GM21367 (cell line): ENCODE measurements at regions not wholly inside any gene's neighbourhood (a gene's known extent, or its start where the extent isn't known, plus 50 kb on each side); places are given as distances from the start of the nearest gene placed in this dataset.
"Not testable (repeated sequence)": the region's sequence is repeated elsewhere in the genome, so short reads cannot be mapped to it uniquely, and the experiment has no call there.

ENCODE experiments used
- ATAC-seq: cut with Tn5 transposase; IDR thresholded peaks from one replicate; pipeline ENCODE4 v1.9.1; 2021; ENCODE audit not compliant: unreplicated experiment

DNA sequence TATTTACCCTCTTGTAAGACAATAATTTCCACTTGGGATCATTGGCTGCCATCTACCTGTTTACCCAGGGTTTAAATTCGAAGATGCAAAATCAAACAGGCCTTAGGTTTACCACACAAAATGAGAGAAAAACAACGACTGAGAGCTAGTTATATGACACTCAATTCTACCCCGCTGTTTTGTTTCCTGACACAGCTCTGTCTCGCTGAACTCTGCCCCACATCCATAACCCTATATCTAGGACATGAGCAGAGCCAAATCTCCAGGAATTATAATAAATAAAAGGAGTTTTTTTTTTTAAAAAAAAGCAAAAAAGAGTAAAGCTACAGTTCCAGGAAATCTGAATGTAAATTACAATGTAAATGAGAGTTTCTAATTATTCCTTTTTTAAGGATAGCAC, 165.4 kb upstream of the NR2F2 start:
- no peak for ATAC-seq

DNA sequence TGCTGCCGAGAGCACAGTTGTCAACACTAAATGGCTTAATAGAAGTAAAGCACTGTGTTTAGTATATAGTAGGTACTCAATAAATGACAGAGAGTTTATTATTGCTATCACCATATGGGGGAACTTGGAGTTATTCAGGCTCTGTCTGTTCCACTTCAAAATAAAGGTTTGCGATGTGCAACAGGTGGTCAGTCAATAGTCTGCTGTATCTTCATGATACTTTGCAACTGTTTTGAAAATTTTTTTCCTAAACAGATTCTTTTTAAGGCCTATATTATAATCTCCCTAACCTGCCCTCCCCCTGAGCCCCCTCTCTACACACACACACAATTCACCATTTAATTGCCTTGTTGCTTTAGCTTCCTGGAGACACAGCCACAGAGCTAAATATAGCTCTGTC, 164.7 kb upstream of the NR2F2 start:
- no peak for ATAC-seq

DNA sequence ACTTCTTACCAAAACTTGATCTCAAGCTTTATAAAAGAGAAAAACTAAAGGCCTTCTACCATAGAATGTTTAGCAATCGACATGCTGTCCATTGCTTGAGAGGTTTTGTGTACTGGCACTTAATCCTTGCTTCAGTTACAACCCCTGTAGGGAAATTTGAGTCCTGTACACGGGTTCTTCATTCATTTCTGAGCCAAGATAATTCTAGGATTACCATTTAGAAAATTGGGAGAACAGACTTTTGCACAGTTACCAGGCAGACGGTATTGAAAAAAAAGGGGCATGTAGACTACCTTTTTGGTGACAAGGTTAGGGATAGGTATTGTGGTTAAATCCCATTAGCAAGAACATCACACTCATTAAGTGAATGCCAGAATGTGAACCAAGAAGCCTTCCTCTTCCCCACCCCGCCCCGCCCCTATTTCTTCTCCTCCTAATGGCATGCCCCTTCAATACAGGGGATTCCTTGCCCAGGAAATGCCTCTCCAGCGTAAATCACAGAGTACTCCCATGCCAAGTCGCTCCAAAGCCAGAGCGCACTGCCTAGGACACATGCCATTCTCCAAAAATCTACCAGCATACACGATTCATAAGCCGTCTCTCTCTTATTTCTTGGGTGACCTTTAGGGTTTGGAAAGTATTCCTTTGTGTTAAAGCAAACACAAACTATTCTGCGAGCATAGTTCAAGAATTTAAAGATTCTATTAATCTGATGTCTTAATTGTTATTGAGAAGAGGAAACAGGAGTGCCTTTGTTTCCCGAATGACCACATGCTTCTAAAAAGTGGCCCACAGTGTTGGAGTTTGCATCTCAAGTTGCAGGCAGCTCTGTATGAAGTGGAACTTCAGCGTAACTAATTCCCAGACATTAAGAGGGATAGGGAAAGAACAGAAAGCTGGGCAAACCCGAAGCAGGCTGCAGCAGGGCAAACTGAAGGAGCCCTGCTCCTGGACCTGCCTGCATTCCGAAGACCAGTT, 164.0 kb upstream of the NR2F2 start:
- no peak for ATAC-seq

DNA sequence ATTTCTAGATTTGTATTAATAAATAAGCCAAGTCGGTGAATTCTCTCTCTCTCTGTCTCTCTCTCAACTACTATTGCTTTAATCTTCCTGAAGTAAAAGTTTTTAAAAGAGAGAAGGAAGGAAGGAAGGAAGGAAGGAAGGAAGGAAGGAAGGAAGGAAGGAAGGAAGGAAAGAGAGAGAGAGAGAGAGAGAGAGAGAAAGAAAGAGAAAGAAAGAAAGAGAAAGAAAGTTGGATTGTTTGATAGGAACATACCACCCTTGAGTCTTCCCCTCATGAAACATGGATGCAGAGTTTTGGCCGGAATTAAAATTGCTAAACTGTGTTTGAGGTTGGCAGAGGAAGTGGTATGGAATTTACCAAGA, 159.9 kb upstream of the NR2F2 start:
- ATAC-seq = not testable (repeated sequence)

DNA sequence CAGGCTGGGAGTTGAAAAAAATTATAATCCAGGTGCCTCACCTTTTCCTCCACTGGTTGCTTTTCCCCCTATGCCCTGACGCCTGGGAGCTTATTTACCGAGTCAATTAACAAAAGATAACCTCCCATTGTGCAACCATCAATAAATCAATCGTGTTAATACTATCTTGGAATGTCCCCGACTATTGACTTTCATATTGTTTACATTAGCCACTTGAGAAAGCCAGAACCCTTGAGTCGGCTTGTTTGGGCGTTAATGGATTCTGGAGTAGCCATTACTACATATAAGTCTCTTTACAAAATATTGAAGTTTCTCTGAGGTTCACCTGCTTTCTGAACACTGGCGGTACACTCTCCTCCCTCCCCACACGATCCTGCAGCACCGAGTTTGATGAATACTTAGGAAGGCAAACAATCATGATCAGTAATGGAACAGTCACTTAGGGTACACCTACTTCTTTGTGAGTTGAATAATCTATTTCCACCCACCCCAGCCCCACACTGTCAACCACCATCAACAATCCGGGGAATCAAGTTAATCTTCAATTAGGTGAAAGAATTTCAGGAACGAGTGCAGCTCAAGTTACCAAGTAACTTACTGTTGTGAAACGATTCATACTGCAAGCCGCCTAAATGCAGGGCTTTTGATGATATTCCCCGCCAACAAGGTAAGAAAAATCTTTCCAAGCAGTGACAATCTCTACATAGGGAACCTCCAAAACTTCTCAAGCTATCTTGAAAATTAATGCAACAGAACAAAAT, 159.3 kb upstream of the NR2F2 start:
- no peak for ATAC-seq

DNA sequence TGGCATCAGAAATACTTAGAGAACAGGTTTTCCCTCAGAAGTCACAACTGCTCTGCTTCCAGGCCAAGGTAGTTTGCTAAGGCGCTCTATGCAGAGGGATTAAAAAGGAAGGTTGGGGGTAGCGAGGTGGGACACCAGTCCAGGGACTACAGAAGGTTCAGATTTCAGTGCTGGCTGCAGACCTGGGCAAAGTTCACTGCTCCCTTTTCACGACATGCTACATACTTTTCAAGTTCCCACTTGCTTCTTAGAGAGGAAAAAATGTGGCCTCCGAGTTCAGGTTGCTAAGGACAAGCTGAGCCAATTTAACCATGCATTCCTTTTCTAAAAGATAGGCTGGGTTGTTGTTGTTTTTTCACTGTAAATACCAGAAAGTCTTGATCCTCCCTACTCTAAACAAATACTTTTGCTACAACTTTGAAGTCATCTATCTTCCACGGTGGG, 158.6 kb upstream of the NR2F2 start:
- no peak for ATAC-seq

DNA sequence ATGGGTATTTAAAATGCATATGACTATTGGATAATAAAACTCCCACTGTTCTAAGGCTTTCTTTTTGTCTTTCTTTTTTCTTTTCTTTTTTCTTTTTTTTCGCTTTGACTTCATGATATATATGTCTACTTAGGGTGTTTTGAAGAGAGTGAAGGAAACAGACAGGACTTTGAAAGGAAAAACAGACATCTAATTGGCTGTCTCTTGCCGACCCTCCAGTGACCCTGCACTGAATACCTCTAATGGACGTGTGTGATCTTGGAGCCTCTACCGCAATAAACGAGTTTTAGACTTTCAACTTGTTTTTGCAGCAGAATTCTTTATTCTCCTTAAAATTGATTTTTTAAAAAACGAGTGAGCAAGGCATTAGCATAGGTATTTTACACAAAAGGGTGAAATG, 158.1 kb upstream of the NR2F2 start:
- ATAC-seq = no peak

DNA sequence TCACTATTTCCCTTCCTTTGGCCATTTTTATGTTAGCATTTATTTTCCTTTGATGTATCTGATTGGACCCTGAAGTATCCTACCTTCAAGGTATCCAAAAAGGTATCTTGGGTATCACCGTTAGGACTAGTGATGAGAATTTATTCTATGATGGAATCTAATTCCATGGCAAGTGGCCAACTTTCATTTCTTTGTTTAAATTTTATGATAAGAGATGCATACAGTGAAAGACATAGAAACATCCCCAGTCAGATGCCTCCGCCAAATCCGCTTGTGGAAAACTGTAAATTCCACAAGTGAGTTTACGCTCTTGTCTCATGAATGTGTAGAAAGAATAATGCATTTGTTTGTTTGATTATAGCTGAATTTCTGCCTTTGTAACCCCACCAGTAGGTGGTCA, 153.7 kb upstream of the NR2F2 start:
- no peak for ATAC-seq

DNA sequence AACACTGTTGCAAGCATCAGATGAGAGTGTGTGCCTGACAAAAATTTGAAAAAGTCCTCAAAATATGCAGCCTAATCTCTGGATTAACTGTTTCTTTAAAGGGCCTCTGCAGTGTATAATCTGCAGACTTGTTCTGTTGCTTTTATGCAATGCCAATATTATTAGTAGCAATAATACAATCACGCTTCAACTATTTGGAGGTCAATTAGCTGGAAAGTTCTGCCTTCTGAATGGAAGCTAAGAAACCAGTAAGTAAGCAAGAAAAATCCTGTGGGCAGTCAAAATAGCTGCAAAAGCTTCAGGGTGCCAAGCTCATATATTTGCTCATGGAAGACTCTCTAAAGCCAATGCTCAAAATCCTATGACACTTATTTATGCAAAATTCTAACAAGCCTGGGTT, 153.2 kb upstream of the NR2F2 start:
- no peak for ATAC-seq

DNA sequence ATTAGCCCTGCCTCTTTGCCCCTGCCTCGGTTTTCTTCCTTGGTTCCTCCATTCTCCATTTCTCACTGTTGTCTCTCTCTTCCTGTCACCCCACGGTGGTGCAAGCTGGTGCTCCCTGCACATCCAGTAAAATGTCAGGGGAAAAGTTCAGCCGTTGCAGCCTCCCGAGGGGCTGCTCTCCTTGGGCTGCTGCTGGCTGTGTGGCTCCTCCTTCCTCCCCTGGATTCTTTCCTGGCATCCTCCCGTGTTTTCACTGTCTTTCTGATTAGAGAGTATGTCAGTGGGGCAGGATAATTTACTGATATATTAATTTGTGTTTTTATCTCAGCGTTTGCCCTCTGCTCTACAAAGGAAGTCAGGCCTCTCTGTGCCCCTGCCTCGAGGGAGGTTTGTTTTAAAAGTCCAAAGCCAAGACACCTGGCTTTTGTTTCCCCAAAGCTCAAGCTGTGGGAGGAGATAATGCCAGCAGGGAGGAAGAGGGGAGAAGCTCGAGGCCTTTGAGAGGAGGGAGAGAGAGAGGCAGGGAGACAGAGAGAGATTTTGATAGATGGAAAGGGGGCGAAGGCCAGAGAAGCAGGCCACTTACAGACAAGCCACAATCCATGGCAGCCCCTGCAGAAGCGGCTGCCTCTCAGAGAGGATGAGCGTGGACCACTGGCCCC, 150.3 kb upstream of the NR2F2 start:
- ATAC-seq = no peak

DNA sequence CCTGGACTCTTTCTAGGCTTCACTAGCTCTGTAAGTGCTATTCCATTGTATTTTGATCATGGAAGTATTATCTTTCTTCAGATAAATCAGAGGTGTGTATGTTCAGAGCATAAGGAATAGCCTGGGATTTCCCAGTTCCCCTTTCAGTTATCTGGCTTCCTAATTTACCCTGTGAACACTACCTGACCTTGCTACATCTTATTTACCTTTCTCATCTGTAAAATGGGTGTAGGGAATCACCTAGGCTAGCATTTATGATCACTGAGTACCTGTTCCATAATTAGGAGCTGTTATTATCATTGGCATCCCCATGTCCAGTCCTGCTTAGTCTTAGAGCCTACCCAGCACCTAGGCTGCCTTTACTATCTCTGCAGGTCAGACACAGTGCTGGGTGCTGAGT, 149.3 kb upstream of the NR2F2 start:
- ATAC-seq = no peak

DNA sequence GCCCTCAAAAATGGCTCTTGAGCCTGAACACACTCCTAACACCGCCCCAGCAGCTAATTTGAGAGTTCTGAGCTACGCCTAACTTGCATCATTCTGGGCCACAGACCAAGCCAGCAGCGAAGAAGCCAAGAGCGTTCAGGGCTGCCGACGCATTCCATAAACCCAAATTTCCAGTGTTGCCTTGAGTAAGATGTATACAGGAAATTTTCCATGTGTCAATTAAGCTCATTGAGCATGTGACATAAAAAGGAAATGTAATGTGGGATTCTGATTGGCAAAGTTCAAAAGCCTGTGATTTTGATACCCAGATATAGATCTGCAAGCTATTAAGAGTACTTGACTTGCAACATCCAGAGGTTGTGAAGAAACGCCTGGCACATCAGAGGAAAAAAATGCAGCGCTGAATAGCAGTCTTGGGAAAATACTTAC, 148.6 kb upstream of the NR2F2 start:
- no peak for ATAC-seq

DNA sequence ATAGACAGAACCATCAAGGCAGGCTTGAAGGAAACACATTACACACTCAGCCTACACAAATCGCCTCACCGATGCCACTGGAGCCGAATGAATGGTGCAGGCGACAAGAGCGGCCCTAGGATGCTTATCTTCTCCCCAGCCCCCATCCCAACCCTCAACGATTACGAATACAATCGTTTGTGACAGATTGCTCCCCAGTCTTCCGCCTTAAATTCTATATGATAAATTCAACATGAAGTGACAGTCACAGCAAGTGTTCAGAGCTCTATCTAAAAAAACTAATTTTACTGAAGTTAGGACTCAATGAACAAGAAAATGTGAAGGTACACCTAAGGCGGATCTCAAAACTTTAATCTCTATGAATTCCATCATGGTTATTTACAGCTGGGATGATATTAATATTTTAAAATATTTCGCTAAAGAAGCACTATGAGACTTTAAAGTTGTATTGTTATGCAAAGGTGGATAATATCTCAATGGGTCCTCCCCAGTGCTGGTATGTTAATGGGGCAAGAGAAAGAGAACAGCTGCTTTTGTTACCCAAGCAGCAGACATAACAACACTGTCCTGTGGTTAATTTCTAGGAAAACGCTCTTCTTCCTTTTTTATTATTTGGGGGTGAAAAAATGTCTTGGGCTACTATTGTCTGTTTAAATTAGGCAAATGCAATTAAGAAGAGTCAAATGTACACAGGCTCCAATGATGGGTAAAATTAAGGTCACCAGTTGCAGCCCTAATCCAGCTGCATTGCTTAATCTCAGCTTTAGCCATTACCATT, 147.6 kb upstream of the NR2F2 start:
- no peak for ATAC-seq

DNA sequence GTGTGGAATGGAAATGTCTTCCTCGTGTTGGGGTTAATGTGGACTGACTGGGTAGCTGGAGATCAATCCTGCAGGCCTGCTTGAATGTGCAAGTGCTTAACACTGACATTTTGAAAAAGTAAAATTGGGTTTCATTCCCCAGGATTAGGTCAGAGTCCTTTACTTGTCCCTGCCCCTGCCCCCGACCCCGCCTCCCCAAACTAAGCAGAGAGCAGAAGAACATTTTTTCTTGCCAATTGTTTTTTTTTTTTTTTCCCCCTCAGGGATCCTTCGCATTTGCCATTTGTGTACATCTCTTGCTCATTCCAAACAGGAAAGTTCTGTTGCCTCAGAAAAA, 147.0 kb upstream of the NR2F2 start:
- ATAC-seq = no peak

DNA sequence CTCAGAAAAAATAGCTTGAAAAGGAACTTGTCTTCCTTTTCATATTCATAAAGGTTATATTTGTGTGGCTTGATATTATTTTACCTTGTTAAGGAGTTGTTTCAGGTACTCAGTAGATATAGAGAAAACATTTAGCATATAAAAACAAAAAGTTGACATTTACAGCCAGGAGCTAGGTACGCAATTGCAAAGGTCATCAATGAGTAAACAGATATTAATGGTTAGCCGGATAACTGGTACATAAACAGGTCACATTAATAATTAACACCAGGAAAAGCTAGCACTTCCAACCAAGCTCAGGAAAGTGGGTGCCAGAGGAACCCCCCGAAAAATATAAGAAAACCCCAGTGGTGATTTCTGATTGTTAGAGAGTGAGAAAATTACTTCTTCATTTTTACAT, 146.6 kb upstream of the NR2F2 start:
- no peak for ATAC-seq

DNA sequence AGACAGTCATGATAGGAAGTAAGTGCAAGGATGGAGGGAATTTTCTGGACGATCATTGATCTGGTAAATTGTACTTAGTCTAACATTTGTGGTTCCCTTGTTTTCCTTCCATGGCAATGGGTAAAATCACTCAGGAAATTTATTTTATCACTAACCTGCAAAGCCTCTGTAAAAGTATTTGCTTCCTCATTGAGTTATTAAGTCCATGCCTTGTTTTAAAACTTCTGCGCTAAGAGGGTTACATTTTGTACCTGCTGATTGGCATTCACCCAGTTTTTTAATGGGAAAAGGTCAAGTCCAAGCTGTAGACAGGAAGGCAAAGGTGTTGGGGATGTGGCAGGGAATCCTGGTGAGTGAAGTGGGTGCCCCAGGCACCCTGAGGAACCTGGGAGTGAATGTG, 146.2 kb upstream of the NR2F2 start:
- no peak for ATAC-seq

DNA sequence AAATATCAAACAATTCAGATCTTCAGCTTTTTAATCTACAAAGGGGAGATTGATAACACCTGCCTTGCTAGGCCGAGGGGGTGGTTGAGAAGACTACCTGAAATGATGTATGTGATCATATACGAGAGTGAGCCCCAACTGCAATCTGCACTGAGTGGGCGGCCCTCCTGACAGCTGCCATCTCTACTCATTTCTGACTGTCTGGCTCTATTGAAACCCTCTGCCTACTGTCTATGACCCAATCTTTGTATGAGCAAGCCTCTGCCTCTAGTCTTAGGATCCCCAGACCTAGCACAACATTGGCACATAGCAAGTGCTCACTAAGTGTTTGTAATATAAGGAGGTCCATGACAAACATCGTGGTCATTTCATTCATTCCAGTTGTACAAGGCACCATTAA, 144.4 kb upstream of the NR2F2 start:
- ATAC-seq = no peak

DNA sequence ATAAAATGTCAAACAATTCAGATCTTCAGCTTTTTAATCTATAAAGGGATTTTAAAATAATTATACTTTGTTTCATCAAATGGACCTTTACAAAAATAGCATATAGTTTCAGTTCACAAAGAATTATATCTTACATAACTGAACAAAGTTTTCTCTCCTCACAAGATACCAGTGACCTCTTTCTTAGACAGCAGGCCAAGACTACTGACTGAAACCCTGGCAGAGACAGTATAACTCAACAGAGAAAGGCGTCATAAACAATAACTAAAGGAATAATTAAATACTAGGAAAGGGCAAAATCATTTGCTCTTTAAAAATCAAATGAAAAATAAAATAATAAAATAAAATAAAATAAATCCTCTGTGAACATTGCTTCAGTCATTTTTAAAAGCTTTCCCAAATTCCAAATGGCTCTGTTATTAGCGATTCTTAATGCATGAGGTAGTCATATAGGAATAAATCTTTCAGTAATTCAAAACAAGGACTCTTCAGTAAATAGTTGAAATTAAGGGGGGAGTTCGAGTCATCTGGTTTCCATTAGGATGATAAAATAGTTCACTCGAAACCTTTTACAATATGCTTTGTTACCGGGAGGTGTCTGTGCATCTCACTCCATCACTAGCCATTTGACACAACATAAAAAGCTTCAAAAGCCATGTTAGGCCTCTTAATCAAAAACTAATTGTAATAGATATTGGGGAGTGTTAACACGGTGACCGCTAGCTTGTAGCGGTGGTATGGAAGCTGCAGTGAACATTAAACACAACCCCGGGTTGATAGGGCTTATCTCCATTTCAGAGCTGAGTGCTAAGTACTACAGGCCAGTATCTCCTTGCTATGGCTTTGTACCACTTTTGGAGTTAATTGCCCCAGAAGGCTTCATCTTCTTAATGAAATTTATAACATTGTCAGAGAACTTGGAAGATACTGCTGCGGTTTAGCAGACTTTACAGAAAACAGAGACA, 142.9 kb upstream of the NR2F2 start:
- no peak for ATAC-seq

DNA sequence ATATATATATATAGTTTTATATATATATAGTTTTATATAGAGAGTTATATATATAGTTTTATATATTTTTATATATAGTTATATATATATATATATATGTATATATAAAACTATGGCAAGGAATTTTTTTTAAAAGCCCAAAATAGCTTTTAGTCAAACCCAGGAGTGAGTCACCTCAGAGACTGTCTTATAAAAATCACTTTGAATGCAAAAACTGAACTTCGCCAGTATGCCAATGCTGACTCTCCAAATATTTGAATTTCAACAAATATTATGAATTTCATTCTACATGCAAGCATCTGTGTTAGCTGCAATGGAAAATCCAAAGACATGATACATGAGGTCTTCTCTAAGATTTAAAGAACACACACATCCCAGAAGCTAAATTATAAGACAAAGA, 132.8 kb upstream of the NR2F2 start:
- ATAC-seq = no peak

DNA sequence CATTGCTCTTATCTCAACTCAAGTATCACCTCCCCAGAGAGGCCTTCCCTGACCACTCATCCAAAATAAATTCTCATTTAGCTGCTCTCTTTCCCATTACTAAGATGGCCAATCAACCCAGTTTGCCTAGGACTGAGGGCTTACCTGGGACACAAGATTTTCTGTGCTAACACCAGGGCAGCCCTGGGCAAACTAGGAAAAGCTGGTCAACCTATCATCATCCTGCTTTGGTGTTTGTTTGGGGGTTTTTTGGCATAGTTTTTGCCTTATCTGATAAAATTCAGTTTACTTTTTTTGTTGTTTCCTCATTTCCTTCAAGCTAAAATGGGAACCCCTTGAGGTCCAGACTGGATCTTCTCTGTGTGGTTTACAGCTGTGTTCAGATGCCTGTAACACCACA, 131.4 kb upstream of the NR2F2 start:
- ATAC-seq = no peak
